IMR-90 (cell line): ENCODE measurements at regions not wholly inside any gene's neighbourhood (a gene's known extent, or its start where the extent isn't known, plus 50 kb on each side); places are given as distances from the start of the nearest gene placed in this dataset.

ENCODE experiments used
- ATAC-seq: fragments of 200-7000 bp; cut with Tn5 transposase; 2 replicates; pipeline ENCODE4 v1.9.1; 2020; ENCODE audit warnings: low read depth, mild to moderate bottlenecking, moderate library complexity
- BruUV-seq: library from RNA; stranded (reverse); fragments of 400-500 nt; replicated peaks from 2 replicates; lab custom pipeline; 2021; lab: Mats Ljungman, UMichigan
- CTCF ChIA-PET: fragments of 300-600 bp; formaldehyde crosslinking; extraction: SDS; loops from one replicate; lab custom pipeline; 2021; ENCODE audit warnings: antibody characterized with exemption; lab: Yijun Ruan, JAX
- POLR2A ChIA-PET: fragments of 300-600 bp; sonication (Branson Sonifier 250); formaldehyde crosslinking; loops from one replicate; lab custom pipeline; 2022; ENCODE audit warnings: antibody characterized with exemption; ENCODE audit not compliant: unreplicated experiment; lab: Charles Lee
- DNase-seq: peaks from one replicate; pipeline ENCODE4 v3.0.0; 2013
- H2AFZ ChIP-seq: replicated peaks from 2 replicates; pipeline ENCODE3; 2013; ENCODE audit warnings: low read length, mild to moderate bottlenecking; ENCODE audit not compliant: poor library complexity
- H2AK5ac ChIP-seq: 2 replicates; pipeline ENCODE4 v1.6.1; 2013; ENCODE audit warnings: low read depth, low read length, inconsistent platforms
- H2AK9ac ChIP-seq: replicated peaks from 2 replicates; pipeline ENCODE3; 2013; ENCODE audit warnings: mild to moderate bottlenecking, low read depth, low read length, moderate library complexity; ENCODE audit not compliant: poor library complexity
- H2BK120ac ChIP-seq: 2 replicates; pipeline ENCODE4 v1.6.1; 2013; ENCODE audit warnings: low read depth, low read length, inconsistent platforms
- H2BK15ac ChIP-seq: 3 replicates; pipeline ENCODE4 v1.6.1; 2013; ENCODE audit warnings: low read depth, low read length, inconsistent platforms
- H2BK20ac ChIP-seq: 2 replicates; pipeline ENCODE4 v1.6.1; 2013; ENCODE audit warnings: low read depth, mild to moderate bottlenecking, inconsistent platforms, low read length, moderate library complexity
- H2BK5ac ChIP-seq: 2 replicates; pipeline ENCODE4 v1.6.1; 2013; ENCODE audit warnings: mild to moderate bottlenecking, low read depth, low read length, inconsistent platforms; ENCODE audit not compliant: poor library complexity, severe bottlenecking
- H3K14ac ChIP-seq: replicated peaks from 2 replicates; pipeline ENCODE4 v1.6.1; 2013; ENCODE audit warnings: low read depth, low read length, inconsistent platforms
- H3K18ac ChIP-seq: 2 replicates; pipeline ENCODE4 v1.6.1; 2013; ENCODE audit warnings: low read depth, low read length, control low read depth
- H3K23ac ChIP-seq: 2 replicates; pipeline ENCODE4 v1.6.1; 2013; ENCODE audit warnings: low read depth, low read length, inconsistent platforms
- H3K27ac ChIP-seq: 2 replicates; pipeline ENCODE4 v1.5.1; 2013; ENCODE audit warnings: mild to moderate bottlenecking, control low read depth, low read length; ENCODE audit not compliant: insufficient read depth
- H3K27me3 ChIP-seq: 2 replicates; pipeline ENCODE4 v1.6.1; 2013; ENCODE audit warnings: low read length; ENCODE audit not compliant: control insufficient read depth, insufficient read depth
- H3K36me3 ChIP-seq: 2 replicates; pipeline ENCODE4 v1.6.1; 2013; ENCODE audit warnings: low read length, mixed read lengths; ENCODE audit not compliant: control insufficient read depth, insufficient read depth
- H3K4ac ChIP-seq: 2 replicates; pipeline ENCODE4 v1.6.1; 2013; ENCODE audit warnings: low read depth, low read length, inconsistent platforms
- H3K4me1 ChIP-seq: 2 replicates; pipeline ENCODE4 v1.6.1; 2013; ENCODE audit warnings: low read length, mixed read lengths; ENCODE audit not compliant: control insufficient read depth, insufficient read depth
- H3K4me2 ChIP-seq: 2 replicates; pipeline ENCODE4 v1.6.1; 2013; ENCODE audit warnings: low read depth, mild to moderate bottlenecking, control low read depth, low read length, moderate library complexity
- H3K4me3 ChIP-seq: 2 replicates; pipeline ENCODE4 v1.5.1; 2013; ENCODE audit warnings: low read depth, mild to moderate bottlenecking, control low read depth, low read length, moderate library complexity; ENCODE audit not compliant: insufficient read depth
- H3K56ac ChIP-seq: 2 replicates; pipeline ENCODE4 v1.6.1; 2013; ENCODE audit warnings: low read length, inconsistent platforms; ENCODE audit not compliant: insufficient read depth; ENCODE audit errors: extremely low read depth
- H3K79me1 ChIP-seq, 2 experiments: 2 replicates each; pipeline ENCODE4 v1.6.1; 2013; ENCODE audit warnings: low read length in 2 of 2, inconsistent platforms in 1 of 2, low read depth in 1 of 2
- H3K9ac ChIP-seq: 2 replicates; pipeline ENCODE4 v1.6.1; 2013; ENCODE audit warnings: low read depth, low read length, control low read depth
- H3K9me1 ChIP-seq: 2 replicates; pipeline ENCODE4 v1.6.1; 2013; ENCODE audit warnings: low read length, inconsistent platforms; ENCODE audit not compliant: insufficient read depth
- H3K9me3 ChIP-seq: 2 replicates; pipeline ENCODE4 v1.6.1; 2013; ENCODE audit warnings: low read length; ENCODE audit not compliant: control insufficient read depth, insufficient read depth
- H4K20me1 ChIP-seq: 2 replicates; pipeline ENCODE4 v1.6.1; 2013; ENCODE audit warnings: low read length, inconsistent platforms; ENCODE audit not compliant: insufficient read depth
- H4K5ac ChIP-seq: 2 replicates; pipeline ENCODE4 v1.6.1; 2013; ENCODE audit warnings: mild to moderate bottlenecking, low read depth, low read length, control low read depth
- H4K8ac ChIP-seq, 2 experiments: 2 replicates each; pipeline ENCODE4 v1.6.1; 2013; ENCODE audit warnings: low read depth in 2 of 2, low read length in 2 of 2, control low read depth in 1 of 2, inconsistent platforms in 1 of 2
- H4K91ac ChIP-seq: 2 replicates; pipeline ENCODE4 v1.6.1; 2013; ENCODE audit warnings: low read depth, low read length, inconsistent platforms; ENCODE audit not compliant: insufficient read depth
- BHLHE40 ChIP-seq: fragments of 150-350 bp; IDR thresholded peaks from 2 replicates; pipeline ENCODE4 v1.6.1; 2016; ENCODE audit warnings: mild to moderate bottlenecking, low read depth, low read length
- CEBPB ChIP-seq: IDR thresholded peaks from 2 replicates; pipeline ENCODE4 v1.6.1; 2012; ENCODE audit warnings: low read depth, low read length, improper control_type of control experiment
- CHD1 ChIP-seq: IDR thresholded peaks from 2 replicates; pipeline ENCODE4 v1.6.1; 2012; ENCODE audit warnings: low read depth, low read length, improper control_type of control experiment
- MAFK ChIP-seq: IDR thresholded peaks from 2 replicates; pipeline ENCODE4 v1.6.1; 2012; ENCODE audit warnings: low read depth, low read length, improper control_type of control experiment
- MAZ ChIP-seq: IDR thresholded peaks from 2 replicates; pipeline ENCODE4 v1.6.1; 2012; ENCODE audit warnings: low read depth, mild to moderate bottlenecking, low read length, improper control_type of control experiment, moderate library complexity, borderline replicate concordance
- NFE2L2 ChIP-seq: fragments of 150-350 bp; IDR thresholded peaks from 2 replicates; pipeline ENCODE4 v1.6.1; 2016; ENCODE audit warnings: low read depth, mild to moderate bottlenecking, low read length
- POLR2A ChIP-seq: IDR thresholded peaks from 2 replicates; pipeline ENCODE4 v1.6.1; 2012; ENCODE audit warnings: mild to moderate bottlenecking, low read depth, low read length
- RAD21 ChIP-seq: IDR thresholded peaks from 2 replicates; pipeline ENCODE4 v1.6.1; 2012; ENCODE audit warnings: low read length, improper control_type of control experiment
- RCOR1 ChIP-seq: IDR thresholded peaks from 2 replicates; pipeline ENCODE4 v1.6.1; 2012; ENCODE audit warnings: mild to moderate bottlenecking, low read length, improper control_type of control experiment; ENCODE audit not compliant: insufficient replicate concordance
- SMC3 ChIP-seq: fragments of 150-350 bp; IDR thresholded peaks from 2 replicates; pipeline ENCODE4 v1.6.1; 2016; ENCODE audit warnings: low read depth, mild to moderate bottlenecking, antibody characterized with exemption, low read length, moderate library complexity
- WGBS, 2 experiments: methylation state at CpG; one replicate each; pipeline versions ENCODE4 v1.1.5 to v1.1.7; 2013; ENCODE audit warnings: missing lambda C conversion rate in 2 of 2; ENCODE audit not compliant: insufficient read length in 1 of 2; ENCODE audit errors: extremely low coverage in 2 of 2; 5-methylcytosine and 5-hydroxymethylcytosine counted together
- dilution Hi-C: fragments of 300-500 bp; cut with HindIII; formaldehyde crosslinking; loops from one replicate; pipeline ENCODE4 v1.14.3; 2018; ENCODE audit warnings: low sequenced_read_pairs; ENCODE audit not compliant: unreplicated experiment
- in situ Hi-C: fragments of 300-500 bp; cut with MboI; formaldehyde crosslinking; loops from 3 replicates; pipeline ENCODE4 v1.14.3; 2019; ENCODE audit warnings: low sequenced_read_pairs, inconsistent platforms, mixed read lengths
- intact Hi-C: fragments of 100-400 bp; cut with micrococcal nuclease; formaldehyde crosslinking; loops from 2 replicates; pipeline ENCODE4 v1.10.0; 2022
- TF ChIP-seq, protein P1 (sequence below): fragments of 150-350 bp; IDR thresholded peaks from 2 replicates; pipeline ENCODE4 v1.6.1; 2016; ENCODE audit warnings: low read depth, mild to moderate bottlenecking, low read length, moderate library complexity, borderline replicate concordance

GRCh38 chr6:76817429-76817828 lies 645.9 kb downstream of the HTR1B start:
- H2AFZ ChIP-seq, result no peak overlapping the region
- no peak overlapping the region for H2BK20ac ChIP-seq
- H3K27ac ChIP-seq, result no peak overlapping the region
- H4K91ac ChIP-seq, result no peak overlapping the region
- dilution Hi-C loops, result no loop called here
- no peaks in the 10 kb centered on the region for H3K4me1 ChIP-seq
- no peaks in the 10 kb centered on the region for H3K79me1 ChIP-seq
- DNase-seq (no peak), ATAC-seq (no peak)
- no peak overlapping the region for H3K9ac ChIP-seq
- no peak for TF ChIP-seq CEBPB
- no peak for TF ChIP-seq CHD1
- no peak for TF ChIP-seq SMC3
- no peak for TF ChIP-seq MAZ
- TF ChIP-seq RCOR1, result no peak
- TF ChIP-seq NFE2L2, result no peak
- no peak for TF ChIP-seq MAFK
- no peak for TF ChIP-seq BHLHE40
- no peak for TF ChIP-seq RAD21
- no peak for TF ChIP-seq POLR2A
- TF ChIP-seq, protein P1, sequence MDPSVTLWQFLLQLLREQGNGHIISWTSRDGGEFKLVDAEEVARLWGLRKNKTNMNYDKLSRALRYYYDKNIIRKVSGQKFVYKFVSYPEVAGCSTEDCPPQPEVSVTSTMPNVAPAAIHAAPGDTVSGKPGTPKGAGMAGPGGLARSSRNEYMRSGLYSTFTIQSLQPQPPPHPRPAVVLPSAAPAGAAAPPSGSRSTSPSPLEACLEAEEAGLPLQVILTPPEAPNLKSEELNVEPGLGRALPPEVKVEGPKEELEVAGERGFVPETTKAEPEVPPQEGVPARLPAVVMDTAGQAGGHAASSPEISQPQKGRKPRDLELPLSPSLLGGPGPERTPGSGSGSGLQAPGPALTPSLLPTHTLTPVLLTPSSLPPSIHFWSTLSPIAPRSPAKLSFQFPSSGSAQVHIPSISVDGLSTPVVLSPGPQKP, result no peak
- WGBS, 2 experiments, result no CpG with 5 or more reads among the region's 5 CpGs
- no TSS peak for BruUV-seq
- intact Hi-C loops, result no loop called here
- no peak overlapping the region for H2BK15ac ChIP-seq
- H4K5ac ChIP-seq, result no peak overlapping the region
- no peak overlapping the region for H2BK5ac ChIP-seq
- no peak overlapping the region for H2BK120ac ChIP-seq
- H3K14ac ChIP-seq, result no peak overlapping the region
- H3K9me1 ChIP-seq, result no peaks in the 10 kb centered on the region
- no peaks in the 10 kb centered on the region for H3K27me3 ChIP-seq
- no peak overlapping the region for H3K4ac ChIP-seq
- no peak overlapping the region for H3K4me3 ChIP-seq
- CTCF ChIA-PET, result no interaction called here
- no peak overlapping the region for H3K56ac ChIP-seq
- no peak overlapping the region for H2AK5ac ChIP-seq
- H3K18ac ChIP-seq, result no peak overlapping the region
- H2AK9ac ChIP-seq, result no peak overlapping the region
- H3K4me2 ChIP-seq, result no peak overlapping the region
- no peak overlapping the region for H4K8ac ChIP-seq
- H3K23ac ChIP-seq, result no peak overlapping the region
- POLR2A ChIA-PET, result no interaction called here
- H4K20me1 ChIP-seq, result no peaks in the 10 kb centered on the region
- no peaks in the 10 kb centered on the region for H3K36me3 ChIP-seq
- peaks cover 5% of the 10 kb centered on the region; the same call in 1 of the 2 replicates for H3K9me3 ChIP-seq
- in situ Hi-C loops, result no loop called here
